ENCODE measurements at regions not wholly inside any gene's neighbourhood (a gene's known extent, or its start where the extent isn't known, plus 50 kb on each side); places are given as distances from the start of the nearest gene placed in this dataset.

GRCh38 chr1:234535218-234535617, 56.2 kb upstream of the TARBP1 start:
- Histone ChIP-seq H3K4me3 (ENCODE audit: extremely low read depth in 1 of 4, insufficient read depth in 2 of 4, low read depth in 3 of 4, low read length in 4 of 4) (no peak overlapping the region), H2AFZ (ENCODE audit: low read length) (no peak overlapping the region), H3K23me2 (ENCODE audit: low read depth, low read length) (peaks cover 2% of the 10 kb centered on the region; the same call in 1 of the 2 replicates), H3K14ac (ENCODE audit: insufficient read length) (no peak overlapping the region), H3K4me2 (ENCODE audit: insufficient read depth in 1 of 2, low read depth in 2 of 2, low read length in 2 of 2) (no peak overlapping the region), H3K27ac (ENCODE audit: low read depth, low read length) (no peak overlapping the region), H3K9me3 (ENCODE audit: insufficient read depth in 2 of 2, low read depth in 1 of 2, low read length in 1 of 2) (no peaks in the 10 kb centered on the region), H2BK5ac (ENCODE audit: low read depth, low read length) (no peak overlapping the region), H3K23ac (ENCODE audit: insufficient read length) (no peak overlapping the region), H2BK12ac (ENCODE audit: low read depth, low read length) (no peak overlapping the region), H2BK20ac (ENCODE audit: low read length) (no peak overlapping the region), H3K18ac (ENCODE audit: extremely low read depth, low read length) (no peak overlapping the region), H4K91ac (replicated peaks; ENCODE audit: insufficient read length, low read length) (no peak overlapping the region), H3K4me1 (replicated peaks in 1 of 4; ENCODE audit: control insufficient read depth in 3 of 4, insufficient read depth in 4 of 4, low read length in 3 of 4) (peaks cover 0 to 7% (median 5%) of the 10 kb centered on the region in 4 experiments; a peak in 6 of 7 replicates), H2BK120ac (replicated peaks; ENCODE audit: low read depth, low read length) (no peak overlapping the region), H2BK15ac (ENCODE audit: low read length) (no peak overlapping the region), H3K4ac (replicated peaks; ENCODE audit: insufficient read length, low read depth, low read length) (no peak overlapping the region), H4K20me1 (replicated peaks in 1 of 2; ENCODE audit: control insufficient read depth in 1 of 2, insufficient read depth in 2 of 2, low read length in 2 of 2) (no peaks in the 10 kb centered on the region), H4K8ac (ENCODE audit: extremely low read depth, insufficient read depth, low read length) (no peak overlapping the region), H3K56ac (replicated peaks; ENCODE audit: insufficient read length, low read depth, low read length) (no peak overlapping the region), H3K27me3 (replicated peaks in 1 of 4; ENCODE audit: control insufficient read depth in 3 of 4, extremely low read depth in 1 of 4, insufficient read depth in 3 of 4, low read length in 3 of 4) (no peaks in the 10 kb centered on the region), H4K5ac (ENCODE audit: insufficient read length, low read depth, low read length) (no peak overlapping the region), H2AK5ac (ENCODE audit: low read depth, low read length) (no peak overlapping the region), H3K79me1 (ENCODE audit: low read depth, low read length) (no peaks in the 10 kb centered on the region), H3K36me3 (ENCODE audit: control insufficient read depth in 2 of 4, insufficient read depth in 4 of 4, low read length in 3 of 4) (no peaks in the 10 kb centered on the region), H3K9ac (replicated peaks in 1 of 4; ENCODE audit: extremely low read depth in 1 of 4, low read depth in 3 of 4, low read length in 3 of 4) (no peak overlapping the region), H3K79me2 (ENCODE audit: control insufficient read depth in 1 of 2, insufficient read depth in 2 of 2, low read length in 2 of 2) (no peaks in the 10 kb centered on the region)
- ChIA-PET POLR2A (ENCODE audit: partially characterized antibody) (interaction anchor here (1.8 kb wide), 1 partner anchor 10 kb away, joined by 3 read pairs; no protein-coding TSS in a partner anchor), CTCF (ENCODE audit: partially characterized antibody) (interaction anchor here (1.5 kb wide), 2 partner anchors 9 to 36 kb away, joined by 5 to 7 read pairs; no protein-coding TSS in a partner anchor)
- 86% methylated on average over 7 of the region's 7 CpGs; no CpG with 5 or more reads in 1 of the 2 experiments for WGBS, 2 experiments (ENCODE audit: extremely low coverage in 1 of 2, insufficient coverage in 1 of 2, insufficient read length in 1 of 2, insufficient replicate concordance in 2 of 2, low coverage in 1 of 2, low lambda C conversion rate in 2 of 2, missing lambda C conversion rate in 1 of 2)
- FAIRE-seq (no peak), DNase-seq (ENCODE audit: low read depth in 1 of 2, low spot score in 2 of 2) (no peak)
- TF ChIP-seq ZNF274 (IDR thresholded peaks at IDR 0.05; ENCODE audit: borderline replicate concordance, extremely low read depth, low read length) (no peak), YY1 (IDR thresholded peaks at IDR 0.05; ENCODE audit: low read depth, low read length) (no peak), SIRT6 (IDR thresholded peaks at IDR 0.05; ENCODE audit: low read length) (no peak), NRF1 (IDR thresholded peaks at IDR 0.05; ENCODE audit: low read depth, low read length) (no peak), CHD1 (IDR thresholded peaks at IDR 0.05; ENCODE audit: low read depth, low read length) (no peak), CTBP2 (IDR thresholded peaks at IDR 0.05; ENCODE audit: borderline replicate concordance, insufficient read depth, insufficient read length, low read length) (no peak), SAP30 (IDR thresholded peaks at IDR 0.05; ENCODE audit: insufficient read depth, insufficient replicate concordance, low read length) (no peak), ATF2 (IDR thresholded peaks at IDR 0.05; ENCODE audit: low read length) (no peak), CBX8 (IDR thresholded peaks at IDR 0.05; ENCODE audit: borderline replicate concordance, low read depth, low read length) (no peak), USF2 (IDR thresholded peaks at IDR 0.05; ENCODE audit: low read length) (no peak), EZH2 (IDR thresholded peaks at IDR 0.05; ENCODE audit: low read depth, low read length, severe bottlenecking) (no peak)

Data from H1 (cell line).